HCT116 (cell line): ENCODE measurements at regions not wholly inside any gene's neighbourhood (a gene's known extent, or its start where the extent isn't known, plus 50 kb on each side); places are given as distances from the start of the nearest gene placed in this dataset.

ENCODE experiments used
- ATAC-seq: fragments of 200-7000 bp; cut with Tn5 transposase; 2 replicates; pipeline ENCODE4 v1.9.1; 2020; ENCODE audit warnings: mild to moderate bottlenecking, moderate library complexity
- BruUV-seq: library from RNA; stranded (reverse); fragments of 400-500 nt; replicated peaks from 2 replicates; lab custom pipeline; 2021; lab: Mats Ljungman, UMichigan
- CTCF ChIA-PET: fragments of 300-600 bp; sonication (Branson Sonifier 250); formaldehyde crosslinking; loops from one replicate; lab custom pipeline; 2021; ENCODE audit warnings: antibody characterized with exemption; lab: Charles Lee
- POLR2A ChIA-PET: fragments of 300-600, 350-600 bp; sonication (Branson Sonifier 250); formaldehyde crosslinking; loops from one replicate; lab custom pipeline; 2021; ENCODE audit warnings: antibody characterized with exemption; lab: Charles Lee
- RAD21 ChIA-PET, 2 experiments: fragments of 300-600 bp; sonication (Branson Sonifier 250); formaldehyde crosslinking; loops; one replicate each; lab custom pipeline; 2023; ENCODE audit warnings: low total read pairs in 2 of 2; ENCODE audit not compliant: uncharacterized antibody in 2 of 2, unreplicated experiment in 2 of 2, low non-redundant PET in 1 of 2; lab: Charles Lee
- DNase-seq: peaks from one replicate; pipeline ENCODE4 v3.0.0-alpha.2; 2010; ENCODE audit warnings: low read depth, low spot score
- H2AFZ ChIP-seq: fragments of 200-600 bp; shearing (Covaris generic), sonication (generic); 2 replicates; pipeline ENCODE4 v1.6.1; 2017; ENCODE audit warnings: low read depth, mixed run types, mixed read lengths, antibody characterized with exemption, low read length; ENCODE audit not compliant: poor library complexity, severe bottlenecking
- H3K27ac ChIP-seq: 2 replicates; pipeline ENCODE4 v1.5.1; 2012; ENCODE audit warnings: low read depth, low read length
- H3K27me3 ChIP-seq: fragments of 200-600 bp; sonication (generic); 2 replicates; pipeline ENCODE4 v1.6.1; 2016; ENCODE audit warnings: mixed run types, low read length, mixed read lengths; ENCODE audit not compliant: insufficient read depth
- H3K36me3 ChIP-seq, 2 experiments: fragments of 200-500 bp in 1 of 2; fragments of 200-600 bp in 1 of 2; sonication (Bioruptor generic) in 1 of 2; sonication (generic) in 1 of 2; 2 replicates each; pipeline versions ENCODE4 v1.5.1 to v1.6.1; 2014 to 2016; ENCODE audit warnings: low read length in 2 of 2, inconsistent platforms in 1 of 2, mixed read lengths in 1 of 2, mixed run types in 1 of 2; ENCODE audit not compliant: insufficient read depth in 2 of 2, control insufficient read depth in 1 of 2
- H3K4me1 ChIP-seq, 2 experiments: fragments of 200-600 bp in 1 of 2; sonication (generic) in 1 of 2; 2 replicates each; pipeline versions ENCODE4 v1.5.1 to v1.6.1; 2012 to 2017; ENCODE audit warnings: low read length in 2 of 2, inconsistent platforms in 1 of 2, mild to moderate bottlenecking in 1 of 2, mixed read lengths in 1 of 2, mixed run types in 1 of 2, moderate library complexity in 1 of 2; ENCODE audit not compliant: insufficient read depth in 2 of 2, control insufficient read depth in 1 of 2
- H3K4me2 ChIP-seq: fragments of 200-600 bp; sonication (generic); 2 replicates; pipeline ENCODE4 v1.6.1; 2017; ENCODE audit warnings: mixed run types, low read length, mixed read lengths
- H3K4me3 ChIP-seq, 2 experiments: fragments of 200-600 bp in 1 of 2; sonication (generic) in 1 of 2; replicated peaks in 1 of 2; 2 replicates each; pipeline ENCODE4 v1.5.1; 2011 to 2016; ENCODE audit warnings: low read length in 2 of 2, control low read depth in 1 of 2, low read depth in 1 of 2, mild to moderate bottlenecking in 1 of 2, mixed read lengths in 1 of 2, mixed run types in 1 of 2
- H3K79me2 ChIP-seq: fragments of 200-600 bp; sonication (generic); 2 replicates; pipeline ENCODE4 v1.6.1; 2017; ENCODE audit warnings: mild to moderate bottlenecking, mixed run types, low read length, moderate library complexity, mixed read lengths; ENCODE audit not compliant: insufficient read depth
- H3K9ac ChIP-seq: fragments of 200-600 bp; sonication (generic); 2 replicates; pipeline ENCODE4 v1.6.1; 2016; ENCODE audit warnings: low read length, mixed read lengths
- H3K9me2 ChIP-seq: fragments of 200-600 bp; sonication (generic), shearing (Covaris generic); 2 replicates; pipeline ENCODE4 v1.6.1; 2017; ENCODE audit warnings: mixed run types, mild to moderate bottlenecking, moderate library complexity; ENCODE audit not compliant: insufficient read depth
- H3K9me3 ChIP-seq, 2 experiments: fragments of 200-500 bp in 1 of 2; fragments of 200-600 bp in 1 of 2; sonication (Bioruptor generic) in 1 of 2; sonication (generic) in 1 of 2; 2 replicates each; pipeline ENCODE4 v1.6.1; 2014 to 2017; ENCODE audit warnings: low read length in 2 of 2, mixed read lengths in 2 of 2, inconsistent platforms in 1 of 2, low read depth in 1 of 2, mild to moderate bottlenecking in 1 of 2, mixed run types in 1 of 2, moderate library complexity in 1 of 2; ENCODE audit not compliant: control insufficient read depth in 1 of 2, insufficient read depth in 1 of 2
- H4K20me1 ChIP-seq: fragments of 200-600 bp; sonication (generic), shearing (Covaris generic); 2 replicates; pipeline ENCODE4 v1.6.1; 2017; ENCODE audit warnings: mixed run types, mild to moderate bottlenecking, moderate library complexity; ENCODE audit not compliant: insufficient read depth
- CBX3 ChIP-seq: IDR thresholded peaks from 2 replicates; pipeline ENCODE4 v1.6.1; 2012; ENCODE audit warnings: low read depth
- CEBPB ChIP-seq: IDR thresholded peaks from 2 replicates; pipeline ENCODE4 v1.6.1; 2012; ENCODE audit warnings: low read depth
- CTCF ChIP-seq, 3 experiments: fragments of 200-600 bp in 1 of 3; sonication (generic) in 1 of 3; IDR thresholded peaks in 2 of 3; conservative IDR thresholded peaks in 1 of 3; 2 replicates each; pipeline ENCODE4 v1.5.1; 2012 to 2017; ENCODE audit warnings: low read depth in 2 of 3, low read length in 2 of 3, antibody characterized with exemption in 1 of 3, borderline replicate concordance in 1 of 3, control low read depth in 1 of 3, mild to moderate bottlenecking in 1 of 3, mixed read lengths in 1 of 3, mixed run types in 1 of 3, moderate library complexity in 1 of 3; ENCODE audit not compliant: insufficient read depth in 1 of 3
- EGR1 ChIP-seq: IDR thresholded peaks from 2 replicates; pipeline ENCODE4 v1.6.1; 2012; ENCODE audit warnings: low read depth
- ELF1 ChIP-seq: IDR thresholded peaks from 2 replicates; pipeline ENCODE4 v1.6.1; 2012; ENCODE audit warnings: low read depth, borderline replicate concordance
- EZH2phosphoT487 ChIP-seq: fragments of 200-600 bp; IDR thresholded peaks from 2 replicates; pipeline ENCODE4 v1.6.1; 2018; ENCODE audit warnings: antibody characterized with exemption, borderline replicate concordance
- FOSL1 ChIP-seq: IDR thresholded peaks from 2 replicates; pipeline ENCODE4 v1.6.1; 2012; ENCODE audit warnings: low read depth
- JUND ChIP-seq: IDR thresholded peaks from 2 replicates; pipeline ENCODE4 v1.6.1; 2012
- RAD21 ChIP-seq: IDR thresholded peaks from 2 replicates; pipeline ENCODE4 v1.6.1; 2012; ENCODE audit warnings: low read depth, mild to moderate bottlenecking
- SIN3A ChIP-seq: IDR thresholded peaks from 2 replicates; pipeline ENCODE4 v1.6.1; 2012; ENCODE audit warnings: low read depth
- SP1 ChIP-seq: IDR thresholded peaks from 2 replicates; pipeline ENCODE4 v1.6.1; 2012; ENCODE audit warnings: low read depth
- SRF ChIP-seq: IDR thresholded peaks from 2 replicates; pipeline ENCODE4 v1.6.1; 2012; ENCODE audit warnings: low read depth
- TCF7L2 ChIP-seq: IDR thresholded peaks from 2 replicates; pipeline ENCODE4 v1.7.0; 2011; ENCODE audit warnings: borderline replicate concordance, inconsistent platforms; ENCODE audit not compliant: insufficient read depth, insufficient read length; ENCODE audit errors: extremely low read depth
- YY1 ChIP-seq: IDR thresholded peaks from 2 replicates; pipeline ENCODE4 v1.6.1; 2011; ENCODE audit warnings: low read length, low read depth, moderate library complexity, mild to moderate bottlenecking; ENCODE audit not compliant: insufficient replicate concordance; ENCODE audit errors: extremely low read depth
- ZFX ChIP-seq: fragments of 450-650 bp; IDR thresholded peaks from 2 replicates; pipeline ENCODE4 v1.6.1; 2017
- ZNF274 ChIP-seq: fragments of 200-500 bp; sonication (Bioruptor generic); IDR thresholded peaks from 2 replicates; pipeline ENCODE4 v1.6.1; 2014; ENCODE audit warnings: mild to moderate bottlenecking, low read depth, low read length, inconsistent platforms
- intact Hi-C: fragments of 100-400 bp; cut with micrococcal nuclease; formaldehyde crosslinking; loops from 2 replicates; pipeline ENCODE4 v1.10.0; 2022
- TF ChIP-seq, protein P1 (sequence below): IDR thresholded peaks from 2 replicates; pipeline ENCODE4 v1.6.1; 2012; ENCODE audit warnings: low read depth
- TF ChIP-seq, protein P2 (sequence below): IDR thresholded peaks from 2 replicates; pipeline ENCODE4 v1.6.1; 2012

DNA sequence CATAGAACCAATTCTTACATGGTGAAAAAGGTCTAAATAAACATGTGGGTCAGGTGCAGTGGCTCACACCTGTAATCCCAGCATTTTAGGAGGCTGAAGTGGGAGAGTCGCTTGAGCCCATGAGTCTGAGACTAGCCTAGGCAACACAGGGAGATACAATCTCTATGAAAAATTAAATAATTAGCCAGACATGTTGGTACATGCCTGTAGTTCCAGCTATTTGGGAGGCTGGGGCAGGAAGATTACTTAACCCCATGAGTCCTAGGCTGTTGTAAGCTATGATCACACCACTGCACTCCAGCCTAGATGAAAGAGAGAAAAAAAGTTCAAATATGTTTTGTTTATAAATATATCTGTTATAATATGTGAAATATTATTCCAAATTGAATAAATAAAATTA, 643.6 kb downstream of the IPMK start:
- TF ChIP-seq EZH2phosphoT487: no peak
- H2AFZ ChIP-seq: no peak overlapping the region
- no peaks in the 10 kb centered on the region for H3K4me1 ChIP-seq
- peaks cover 0 to 9% of the 10 kb centered on the region in 2 experiments; a peak in 2 of 4 replicates for H3K9me3 ChIP-seq
- H3K9ac ChIP-seq: no peak overlapping the region
- no peaks in the 10 kb centered on the region for H3K27me3 ChIP-seq
- CTCF ChIA-PET: no interaction called here
- no peaks in the 10 kb centered on the region for H3K79me2 ChIP-seq
- POLR2A ChIA-PET: no interaction called here
- BruUV-seq: no TSS peak
- H3K4me2 ChIP-seq: no peak overlapping the region
- H3K27ac ChIP-seq: no peak overlapping the region
- no peak overlapping the region for H3K4me3 ChIP-seq
- H4K20me1 ChIP-seq: no peaks in the 10 kb centered on the region
- no peak for ATAC-seq
- no peaks in the 10 kb centered on the region for H3K36me3 ChIP-seq
- no peak for DNase-seq
- intact Hi-C loops: no loop called here
- RAD21 ChIA-PET: no interaction called here
- H3K9me2 ChIP-seq: no peaks in the 10 kb centered on the region

GRCh38 chr10:57621466-57621865, 646.2 kb downstream of the IPMK start:
- BruUV-seq: no TSS peak
- RAD21 ChIA-PET: no interaction called here
- no peak overlapping the region for H2AFZ ChIP-seq
- no peak for TF ChIP-seq ZFX
- TF ChIP-seq CTCF (IDR thresholded peaks at IDR 0.05 in 2 of 3, conservative IDR thresholded peaks at IDR 0.05 in 1 of 3; ENCODE audit: borderline replicate concordance in 1 of 3, insufficient read depth in 1 of 3, low read depth in 2 of 3, low read length in 2 of 3): no peak
- TF ChIP-seq, protein P1, sequence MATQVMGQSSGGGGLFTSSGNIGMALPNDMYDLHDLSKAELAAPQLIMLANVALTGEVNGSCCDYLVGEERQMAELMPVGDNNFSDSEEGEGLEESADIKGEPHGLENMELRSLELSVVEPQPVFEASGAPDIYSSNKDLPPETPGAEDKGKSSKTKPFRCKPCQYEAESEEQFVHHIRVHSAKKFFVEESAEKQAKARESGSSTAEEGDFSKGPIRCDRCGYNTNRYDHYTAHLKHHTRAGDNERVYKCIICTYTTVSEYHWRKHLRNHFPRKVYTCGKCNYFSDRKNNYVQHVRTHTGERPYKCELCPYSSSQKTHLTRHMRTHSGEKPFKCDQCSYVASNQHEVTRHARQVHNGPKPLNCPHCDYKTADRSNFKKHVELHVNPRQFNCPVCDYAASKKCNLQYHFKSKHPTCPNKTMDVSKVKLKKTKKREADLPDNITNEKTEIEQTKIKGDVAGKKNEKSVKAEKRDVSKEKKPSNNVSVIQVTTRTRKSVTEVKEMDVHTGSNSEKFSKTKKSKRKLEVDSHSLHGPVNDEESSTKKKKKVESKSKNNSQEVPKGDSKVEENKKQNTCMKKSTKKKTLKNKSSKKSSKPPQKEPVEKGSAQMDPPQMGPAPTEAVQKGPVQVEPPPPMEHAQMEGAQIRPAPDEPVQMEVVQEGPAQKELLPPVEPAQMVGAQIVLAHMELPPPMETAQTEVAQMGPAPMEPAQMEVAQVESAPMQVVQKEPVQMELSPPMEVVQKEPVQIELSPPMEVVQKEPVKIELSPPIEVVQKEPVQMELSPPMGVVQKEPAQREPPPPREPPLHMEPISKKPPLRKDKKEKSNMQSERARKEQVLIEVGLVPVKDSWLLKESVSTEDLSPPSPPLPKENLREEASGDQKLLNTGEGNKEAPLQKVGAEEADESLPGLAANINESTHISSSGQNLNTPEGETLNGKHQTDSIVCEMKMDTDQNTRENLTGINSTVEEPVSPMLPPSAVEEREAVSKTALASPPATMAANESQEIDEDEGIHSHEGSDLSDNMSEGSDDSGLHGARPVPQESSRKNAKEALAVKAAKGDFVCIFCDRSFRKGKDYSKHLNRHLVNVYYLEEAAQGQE: no peak
- no peak for TF ChIP-seq JUND
- TF ChIP-seq ELF1: no peak
- no peak for TF ChIP-seq CEBPB
- no peak for TF ChIP-seq FOSL1
- TF ChIP-seq TCF7L2: no peak
- no peak for TF ChIP-seq YY1
- no peak for TF ChIP-seq SP1
- no peak for TF ChIP-seq RAD21
- TF ChIP-seq SRF: no peak
- TF ChIP-seq ZNF274: no peak
- TF ChIP-seq EGR1: no peak
- no peak for TF ChIP-seq SIN3A
- no peak for TF ChIP-seq CBX3
- TF ChIP-seq, protein P2, sequence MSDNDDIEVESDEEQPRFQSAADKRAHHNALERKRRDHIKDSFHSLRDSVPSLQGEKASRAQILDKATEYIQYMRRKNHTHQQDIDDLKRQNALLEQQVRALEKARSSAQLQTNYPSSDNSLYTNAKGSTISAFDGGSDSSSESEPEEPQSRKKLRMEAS: no peak

More at GRCh38 chr10:57621466-57621865, 646.2 kb downstream of the IPMK start:
- Histone ChIP-seq H3K36me3 (no peaks in the 10 kb centered on the region), H3K9me2 (no peaks in the 10 kb centered on the region), H3K79me2 (no peaks in the 10 kb centered on the region), H4K20me1 (no peaks in the 10 kb centered on the region), H3K4me1 (no peaks in the 10 kb centered on the region), H3K4me2 (no peak overlapping the region), H3K27ac (no peak overlapping the region), H3K4me3 (no peak overlapping the region), H3K9ac (no peak overlapping the region), H3K9me3 (peaks cover 0 to 16% of the 10 kb centered on the region in 2 experiments; a peak in 2 of 4 replicates), H3K27me3 (no peaks in the 10 kb centered on the region)
- DNase-seq: no peak
- no peak for ATAC-seq
- CTCF ChIA-PET: no interaction called here
- intact Hi-C loops: no loop called here
- POLR2A ChIA-PET: no interaction called here
